GM18520 (cell line): ENCODE measurements at regions not wholly inside any gene's neighbourhood (a gene's known extent, or its start where the extent isn't known, plus 50 kb on each side); places are given as distances from the start of the nearest gene placed in this dataset.

ENCODE experiments used
- ATAC-seq: cut with Tn5 transposase; IDR thresholded peaks from one replicate; pipeline ENCODE4 v1.9.1; 2021; ENCODE audit not compliant: unreplicated experiment

DNA sequence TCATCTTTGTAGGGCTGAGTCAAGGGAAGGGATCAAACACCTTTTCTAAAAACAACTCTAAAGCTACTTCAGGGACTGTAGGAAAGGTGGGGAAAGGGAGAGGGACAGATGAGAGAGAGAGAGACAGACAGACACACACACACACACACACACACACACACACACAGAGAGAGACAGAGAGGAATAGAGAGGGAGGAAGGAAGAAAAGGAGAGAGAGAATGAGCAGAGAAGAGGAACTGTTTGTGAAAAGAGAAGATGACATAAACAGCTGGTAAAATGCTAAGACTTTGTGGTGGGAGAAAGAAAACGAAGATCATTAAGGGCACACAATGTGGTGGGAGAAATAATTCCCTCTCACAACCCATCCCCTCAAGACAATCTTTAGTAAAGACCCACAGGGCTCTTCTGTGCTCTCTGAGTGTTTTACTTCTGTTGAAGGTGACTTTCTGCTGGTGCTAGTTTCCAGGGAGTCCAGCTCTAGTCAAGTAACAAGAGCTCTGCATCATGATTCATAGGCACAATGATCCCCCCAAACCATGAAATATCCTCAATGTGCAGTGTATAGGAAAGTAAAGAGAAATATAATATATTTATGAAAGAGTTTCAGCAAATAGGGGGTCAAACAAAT is 77.2 kb upstream of the STK17B start:
- ATAC-seq, result no peak

DNA sequence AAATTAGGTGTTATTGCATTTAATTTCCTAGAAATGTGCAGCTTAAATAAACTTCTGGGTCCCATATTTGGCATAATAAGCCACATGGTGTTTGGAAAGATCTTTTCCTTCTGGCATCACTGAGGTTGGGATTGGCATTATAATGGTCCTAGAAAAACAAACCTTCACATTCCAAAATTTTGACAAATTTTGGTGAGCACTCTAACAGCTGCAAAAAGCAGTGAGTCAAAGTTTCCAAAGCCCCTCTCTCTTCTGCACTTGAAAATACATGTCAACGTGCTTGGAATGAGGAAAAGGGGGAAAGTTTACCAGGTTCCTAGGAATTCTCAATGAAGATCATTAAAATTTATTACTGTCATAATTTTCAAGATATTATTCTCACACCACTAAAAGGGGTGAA is 77.8 kb upstream of the STK17B start:
- no peak for ATAC-seq

DNA sequence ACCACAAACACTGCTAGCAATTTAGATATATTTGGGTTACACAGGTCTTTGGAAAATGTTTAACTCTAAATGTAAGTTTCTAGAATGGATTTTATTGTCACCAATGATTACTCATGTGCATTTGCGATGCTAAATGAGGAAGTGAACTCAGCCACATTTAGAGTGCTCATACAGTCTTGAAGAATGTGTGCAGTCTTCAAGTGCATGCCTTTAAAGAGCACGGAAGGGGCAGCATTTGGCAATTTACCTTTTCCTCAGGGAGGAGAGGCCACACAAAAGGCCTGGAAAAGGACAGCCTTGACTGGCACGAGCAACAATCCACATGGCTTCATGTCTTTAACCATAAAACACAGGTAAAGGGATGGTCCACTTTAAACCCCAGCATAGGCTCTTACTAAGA is 78.5 kb upstream of the STK17B start:
- ATAC-seq, result peak; percentile 54

DNA sequence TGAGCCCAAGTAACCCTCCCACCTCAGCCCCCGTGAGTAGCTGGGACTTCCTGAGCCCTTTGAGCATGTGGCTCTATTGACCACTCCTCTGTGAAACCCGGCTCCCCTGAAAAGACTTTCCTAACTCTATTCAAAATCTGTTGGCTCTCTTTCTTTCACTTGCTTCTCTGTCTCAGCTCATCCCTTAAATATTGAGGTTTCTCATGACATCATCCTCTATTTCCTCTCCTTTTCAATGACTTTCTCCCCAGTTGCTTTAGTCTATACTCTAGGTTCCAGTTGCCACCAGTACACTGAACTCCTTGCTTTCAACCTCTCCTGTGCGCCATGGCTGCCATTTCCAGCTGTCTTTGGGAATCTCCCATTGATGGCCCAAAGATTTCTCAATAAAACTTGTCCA is 79.8 kb upstream of the STK17B start:
- no peak for ATAC-seq

DNA sequence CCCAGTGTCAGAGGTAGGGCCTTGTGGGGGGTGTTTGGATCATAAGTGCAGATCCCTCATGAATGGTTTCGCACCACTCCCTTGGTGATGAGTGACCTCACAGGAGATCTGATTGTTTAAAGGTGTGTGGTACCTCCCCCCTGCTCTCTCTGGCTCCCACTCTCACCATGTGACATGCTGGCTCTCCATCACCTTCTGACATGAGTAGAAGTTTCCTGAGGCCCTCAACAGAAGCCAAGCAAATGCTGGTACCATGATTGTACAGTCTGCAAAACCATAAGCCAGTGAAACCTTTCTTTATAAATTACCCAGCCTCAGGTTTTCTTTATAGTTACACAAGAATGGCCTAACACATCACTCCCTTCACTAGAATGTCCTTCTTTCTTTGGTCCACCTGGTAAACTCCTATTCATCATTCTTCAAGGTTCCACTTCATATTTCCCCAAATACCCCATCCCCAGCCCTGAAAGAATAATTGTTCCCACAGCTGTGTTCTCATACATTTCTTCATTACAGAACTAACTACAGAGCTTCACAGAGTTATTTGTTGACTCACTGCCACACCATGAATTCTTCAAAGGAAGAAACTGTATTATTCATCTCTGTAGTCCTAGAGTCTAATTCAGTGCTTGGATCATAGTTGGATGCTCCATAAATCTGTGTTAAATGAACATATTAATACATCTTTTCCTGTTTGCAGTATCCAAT is 81.2 kb upstream of the STK17B start:
- peak; percentile 14 for ATAC-seq

DNA sequence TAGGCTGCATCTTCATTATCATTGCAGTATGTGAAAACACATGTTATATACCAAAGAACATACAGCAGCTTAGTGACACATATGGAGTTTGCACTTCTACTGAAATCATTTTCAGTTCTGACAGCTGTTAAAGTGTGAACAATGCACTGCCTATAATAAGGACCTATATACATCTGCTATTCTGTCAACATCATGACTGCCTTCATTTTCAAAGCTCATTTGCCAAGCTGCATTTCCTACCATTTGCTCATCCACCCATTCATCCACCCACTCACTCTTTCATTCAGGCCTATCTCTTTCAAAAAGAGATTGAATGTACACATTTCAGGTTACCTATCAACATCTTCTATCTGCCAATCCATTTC is 81.7 kb upstream of the STK17B start:
- peak; percentile 67 for ATAC-seq

DNA sequence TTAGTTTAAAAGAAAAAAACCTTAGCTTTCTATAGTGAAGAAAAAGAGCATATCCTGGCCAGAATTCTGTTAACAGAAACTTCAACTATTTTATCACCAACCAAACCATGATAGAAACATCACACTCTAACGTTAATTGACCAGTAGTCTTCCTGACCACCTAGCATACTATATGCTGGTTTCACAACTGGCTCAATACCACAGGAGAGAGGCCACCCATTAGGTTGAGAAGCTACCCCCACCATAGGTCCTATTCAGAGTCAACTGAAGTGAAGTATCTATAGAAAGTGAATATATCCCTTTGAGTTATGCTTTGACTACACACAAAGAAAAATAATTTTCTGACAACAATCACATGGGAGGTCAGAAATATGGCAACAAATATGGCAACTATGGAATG is 85.2 kb upstream of the STK17B start:
- no peak for ATAC-seq

DNA sequence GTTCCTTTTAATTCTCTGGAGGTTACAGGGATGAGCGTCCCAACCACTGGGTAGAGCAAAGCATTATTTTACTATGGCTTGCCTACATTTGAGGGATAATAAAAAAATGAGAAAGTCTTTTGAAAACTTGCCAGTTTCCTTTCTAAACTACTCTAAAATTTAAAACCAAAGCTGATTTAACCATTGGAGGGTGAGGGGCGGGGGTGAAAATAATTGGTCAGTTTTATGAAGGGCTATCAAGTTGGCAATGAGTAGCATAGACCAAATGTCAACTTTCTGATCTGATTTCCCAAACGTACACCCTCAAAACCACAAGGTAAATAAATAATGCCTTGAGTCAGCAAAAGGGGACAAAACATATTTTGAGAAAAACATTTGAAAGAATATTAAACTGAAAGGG is 85.7 kb upstream of the STK17B start:
- ATAC-seq, result no peak

DNA sequence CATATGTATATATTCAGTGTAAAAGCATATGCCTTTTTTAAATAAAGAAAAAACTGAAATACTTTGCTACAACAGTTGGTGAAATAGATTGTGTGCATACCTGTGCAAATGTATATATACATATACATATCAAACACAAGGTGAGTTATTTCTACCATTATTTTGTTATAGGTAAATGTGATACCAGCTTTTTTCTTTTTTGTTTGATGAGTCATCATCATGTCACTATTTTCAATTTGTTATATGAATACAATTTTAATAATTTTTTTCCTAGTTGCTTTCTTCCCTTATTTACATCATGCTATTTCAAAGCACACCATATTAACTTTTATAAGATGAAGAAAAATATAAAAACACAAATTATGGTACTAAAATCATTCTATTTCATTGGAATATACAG is 87.0 kb upstream of the STK17B start:
- ATAC-seq, result no peak

DNA sequence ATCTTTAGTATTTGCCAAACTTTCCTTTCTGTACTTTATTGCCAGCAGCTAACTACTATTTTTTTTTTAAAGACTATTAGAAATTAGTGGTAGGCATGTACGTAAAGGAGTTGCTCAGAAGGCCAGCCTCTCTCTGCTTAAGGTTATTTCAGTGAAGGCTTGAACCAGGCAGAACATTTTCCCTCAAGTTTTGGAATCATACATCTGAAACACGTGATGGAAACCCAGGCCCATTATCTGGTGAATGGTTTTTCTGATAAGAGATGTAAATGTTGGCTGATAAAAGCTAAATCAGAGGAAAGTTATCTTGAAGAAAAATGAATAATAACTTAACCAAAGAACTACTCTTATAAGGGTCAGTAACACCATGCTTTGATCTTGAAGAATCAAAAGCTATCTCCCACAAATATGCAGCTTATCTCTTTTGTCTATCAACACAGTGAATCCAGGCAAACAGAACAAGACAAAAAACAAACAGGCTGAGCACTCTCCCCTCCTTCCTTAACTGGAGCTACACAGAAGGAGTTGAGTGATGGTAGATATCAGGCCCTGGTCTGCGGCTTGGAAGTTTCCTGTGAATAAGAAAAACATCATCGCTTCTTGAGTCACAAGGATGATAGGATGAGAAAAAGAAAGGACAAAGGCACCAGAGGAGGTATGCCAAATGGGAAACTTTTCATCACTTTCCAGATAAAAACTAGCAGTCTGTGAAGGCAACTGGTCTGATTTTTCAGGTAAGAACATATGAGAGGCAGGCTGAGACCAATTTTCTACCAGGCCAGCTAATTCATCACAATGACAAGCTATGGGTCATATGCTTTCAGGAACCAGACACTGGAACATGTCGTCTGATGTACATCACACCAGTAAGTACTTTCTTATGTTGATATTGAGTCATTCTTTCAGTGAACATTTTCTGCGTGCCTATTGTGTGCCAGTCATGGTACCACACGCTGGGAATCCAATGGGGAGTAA is 88.4 kb upstream of the STK17B start:
- no peak for ATAC-seq

DNA sequence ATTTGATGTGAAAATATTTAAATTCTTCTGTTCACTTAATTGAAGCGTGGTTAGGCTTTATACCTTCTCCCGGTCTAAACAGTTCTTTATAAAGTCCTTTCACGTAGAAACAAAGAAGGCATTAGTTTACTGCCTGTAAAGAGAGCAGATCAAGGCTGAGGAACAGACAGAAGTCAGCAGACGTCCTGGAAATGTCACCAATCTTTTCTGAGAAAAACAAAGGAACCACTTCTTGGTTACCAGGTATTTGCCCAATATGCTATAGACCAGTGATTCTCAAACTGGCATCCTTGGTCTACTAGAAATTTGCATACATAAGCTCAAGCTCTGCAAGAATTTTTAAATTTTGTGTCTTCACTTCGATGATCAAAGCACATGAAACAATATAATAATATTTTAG is 89.2 kb upstream of the STK17B start:
- ATAC-seq, result no peak

DNA sequence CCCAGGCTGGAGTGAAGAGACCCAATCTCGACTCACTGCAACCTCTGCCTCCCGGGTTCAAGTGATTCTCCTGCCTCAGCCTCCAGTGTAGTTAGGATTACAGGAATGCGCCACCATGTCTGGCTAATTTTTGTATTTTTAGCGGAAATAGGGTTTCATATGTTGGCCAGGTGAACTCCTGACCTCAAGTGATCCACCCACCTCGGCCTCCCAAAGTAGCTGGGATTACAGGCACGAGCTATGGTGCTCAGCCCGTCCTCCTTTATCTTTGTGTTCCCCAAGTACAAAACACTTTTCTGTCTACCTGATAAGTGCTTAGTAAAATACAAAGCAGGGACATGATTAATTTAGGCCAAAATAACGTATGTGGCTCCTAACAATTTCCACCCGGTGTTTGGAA is 91.2 kb upstream of the STK17B start:
- no peak for ATAC-seq

DNA sequence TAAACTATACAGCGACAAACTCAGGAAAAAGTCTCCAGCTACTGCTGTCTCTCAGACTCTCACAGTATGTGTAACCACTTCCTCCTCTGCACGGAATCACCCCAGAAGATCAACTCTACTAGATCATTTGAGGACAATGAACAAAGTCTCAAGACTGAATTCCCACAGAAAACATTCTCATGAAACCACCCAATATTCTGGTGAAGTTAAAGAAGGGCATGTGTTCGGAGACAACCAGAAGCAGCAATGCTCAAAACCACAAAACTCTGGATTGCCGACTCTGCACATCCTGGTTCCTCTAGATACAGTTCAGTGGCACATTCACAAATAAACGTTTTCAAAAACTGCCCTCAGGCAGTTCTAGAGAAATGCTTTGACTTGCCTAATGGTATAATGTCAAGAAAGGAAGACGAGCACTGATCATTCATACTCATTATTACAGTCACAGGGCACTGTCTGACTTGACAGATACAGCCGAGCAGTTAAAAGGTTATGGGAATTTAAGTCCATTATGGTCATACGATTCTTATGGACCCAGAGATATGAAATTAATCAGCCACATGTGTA is 91.9 kb upstream of the STK17B start:
- ATAC-seq, result peak; percentile 81

DNA sequence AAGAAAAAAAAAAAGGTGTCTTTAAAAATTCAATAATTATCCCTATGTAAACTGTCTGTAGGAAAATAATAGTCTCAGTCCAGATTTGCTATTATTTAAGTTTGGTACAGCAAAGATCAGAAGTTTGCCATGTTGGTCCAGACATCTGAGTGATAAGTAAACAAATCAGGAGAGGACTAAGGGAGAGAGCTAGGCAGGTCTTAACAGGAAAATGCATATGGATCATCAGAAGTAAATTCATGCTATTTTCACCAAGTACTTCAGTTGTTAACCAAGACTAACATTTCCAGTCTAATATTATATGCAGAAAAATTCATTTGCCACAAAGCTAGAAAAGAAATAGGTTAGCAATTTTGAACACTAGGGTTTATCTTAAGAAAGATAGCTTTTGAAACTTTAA is 95.0 kb upstream of the STK17B start:
- no peak for ATAC-seq

DNA sequence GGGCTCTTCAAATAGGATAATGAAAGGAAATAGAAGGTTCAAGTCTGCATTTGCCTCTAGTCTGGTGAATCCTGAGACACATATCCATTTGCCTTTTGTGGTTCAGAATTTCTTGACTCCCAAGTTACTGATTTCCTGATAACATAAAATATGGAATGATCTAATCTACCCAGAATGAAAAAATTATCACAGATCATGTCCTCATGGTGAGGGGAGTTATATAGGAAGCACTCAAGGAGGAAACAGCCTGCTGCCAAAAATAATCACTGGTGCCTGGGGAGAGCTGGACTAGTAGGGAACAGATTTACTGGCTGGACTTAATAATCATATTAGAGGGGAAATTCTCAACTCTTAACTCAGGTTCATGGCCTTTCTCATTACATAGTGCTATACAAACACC is 95.5 kb upstream of the STK17B start:
- no peak for ATAC-seq

DNA sequence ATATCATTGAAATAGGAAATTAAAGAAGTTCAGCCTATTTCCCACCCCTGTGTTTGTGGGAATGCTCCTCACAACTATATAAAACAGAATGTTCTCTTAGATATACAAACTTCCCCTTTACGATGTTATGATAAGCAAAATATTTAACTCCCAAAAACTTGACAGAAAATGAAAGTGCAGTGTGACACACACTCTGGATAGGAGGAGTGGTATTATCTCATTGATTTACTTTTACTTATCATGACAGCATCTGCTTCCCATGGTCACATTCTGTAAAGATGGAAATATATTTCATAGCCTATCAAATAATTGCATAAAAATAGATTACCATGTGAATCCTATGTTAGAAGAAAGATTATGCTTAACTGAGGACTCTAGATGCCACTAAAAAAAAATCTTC is 96.6 kb upstream of the STK17B start:
- no peak for ATAC-seq

DNA sequence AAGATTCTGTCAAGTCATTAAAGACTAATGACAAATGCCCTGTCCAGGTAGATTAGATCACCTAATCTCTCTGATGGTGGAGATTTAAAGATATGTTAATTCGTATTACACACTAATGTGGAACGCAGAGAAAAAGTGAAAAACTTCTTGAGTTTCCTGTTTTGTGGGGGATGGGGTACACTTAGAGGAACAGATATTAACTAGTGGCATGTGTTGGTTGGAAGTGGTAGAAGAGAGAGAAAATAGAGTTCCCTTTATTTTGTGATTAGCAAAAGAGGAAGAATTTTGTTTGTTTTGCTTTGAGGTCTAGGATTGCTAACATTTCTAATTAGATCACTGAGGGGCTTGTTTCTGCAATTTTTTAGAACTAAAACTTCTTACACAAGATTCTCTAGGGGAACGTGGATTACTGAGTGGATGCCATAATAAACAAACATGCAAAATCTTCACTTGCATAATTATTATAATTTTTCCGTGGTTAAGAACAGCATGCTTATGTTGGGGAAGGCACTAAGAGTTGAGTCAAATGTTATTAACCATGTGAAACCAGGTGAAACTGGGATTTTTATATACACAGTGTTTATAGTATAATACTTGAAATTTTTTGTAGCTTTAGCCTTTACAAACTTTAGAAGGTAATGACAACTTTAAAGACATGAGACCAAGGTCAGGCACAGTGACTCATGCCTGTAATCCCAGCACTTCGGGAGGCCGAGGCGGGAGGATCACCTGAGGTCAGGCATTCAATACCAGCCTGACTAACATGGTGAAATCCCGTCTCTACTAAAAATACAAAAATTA is 97.4 kb upstream of the STK17B start:
- ATAC-seq, result peak; percentile 38

DNA sequence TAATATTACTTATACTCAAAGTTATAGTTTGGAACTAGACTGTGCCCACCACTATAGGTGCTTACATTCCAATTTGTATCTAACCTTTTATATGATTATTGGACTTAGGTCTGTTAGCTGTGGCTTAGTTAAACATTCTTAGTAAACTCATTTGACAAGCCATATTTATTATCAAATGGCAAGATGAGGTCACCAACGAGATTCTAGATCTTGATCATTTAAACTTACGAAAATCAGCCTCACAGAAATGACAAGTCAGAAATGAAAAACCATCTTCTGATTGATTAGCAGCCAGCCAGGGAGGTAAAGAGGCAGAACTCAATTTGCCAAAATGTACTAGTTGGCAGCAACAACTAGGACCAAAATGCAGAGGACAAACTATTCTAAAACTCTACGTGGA is 100.4 kb upstream of the STK17B start:
- no peak for ATAC-seq

DNA sequence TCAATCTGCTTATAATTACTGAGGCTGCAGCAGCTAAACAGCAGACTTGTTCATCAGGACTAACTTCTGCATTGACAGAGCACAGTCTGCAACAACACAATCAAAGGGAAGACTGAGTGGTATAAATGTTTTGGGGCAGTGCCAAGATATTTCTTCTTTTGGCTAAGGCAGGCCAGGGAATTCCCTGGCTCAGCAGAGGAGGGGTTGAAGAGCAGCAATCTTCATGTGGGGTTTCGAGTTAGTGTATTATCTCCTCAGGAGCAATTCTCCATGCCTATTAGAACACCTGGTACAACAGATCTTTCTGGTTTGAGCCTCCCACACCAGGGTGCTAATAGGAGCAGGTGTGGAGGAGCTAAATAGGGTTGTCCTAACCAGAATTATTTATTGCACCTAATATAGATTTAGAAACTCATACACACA is 103.0 kb upstream of the STK17B start:
- ATAC-seq, result no peak

DNA sequence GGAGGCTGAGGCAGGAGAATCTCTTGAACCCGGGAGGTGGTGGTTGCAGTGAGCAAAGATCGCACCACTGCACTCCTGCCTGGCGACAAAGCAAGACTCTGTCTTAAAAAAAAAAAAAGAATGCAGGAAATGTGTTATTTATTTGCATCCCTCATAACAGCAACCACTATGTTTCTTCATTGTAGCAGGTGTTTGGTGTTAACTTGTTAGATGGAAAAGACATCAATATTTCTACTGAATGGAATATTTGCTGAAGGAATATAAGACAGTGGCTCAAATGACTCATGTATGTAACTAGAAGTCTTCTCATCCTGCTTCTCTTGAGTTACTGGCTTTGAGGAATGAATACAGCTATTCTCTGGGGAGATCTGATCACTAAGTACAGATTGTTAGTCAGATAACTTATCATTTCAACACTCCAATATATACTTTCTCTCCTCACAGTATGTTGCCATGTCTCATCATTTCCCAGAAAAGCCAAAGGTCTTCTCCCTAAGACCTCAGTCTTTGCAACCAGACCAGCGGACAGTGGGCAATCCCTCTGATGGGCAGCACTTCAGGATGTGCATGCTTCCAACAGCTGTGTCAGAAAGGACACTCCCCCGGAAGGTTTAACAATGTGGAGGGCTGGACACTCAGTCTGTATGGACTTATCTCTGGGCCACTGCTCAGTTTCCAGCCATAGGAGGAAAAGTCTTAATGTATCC is 104.4 kb upstream of the STK17B start:
- peak; percentile 31 for ATAC-seq
